Neural cell (in vitro differentiated cells): ENCODE measurements at regions not wholly inside any gene's neighbourhood (a gene's known extent, or its start where the extent isn't known, plus 50 kb on each side); places are given as distances from the start of the nearest gene placed in this dataset.

Experiments
- H2AFZ ChIP-seq: fragments of 200-600, 300-800 bp; sonication (generic), shearing (Covaris generic); 2 replicates; pipeline ENCODE4 v1.6.0; 2014; ENCODE audit warnings: low read depth, mild to moderate bottlenecking, antibody characterized with exemption, low read length, moderate library complexity
- H3F3A ChIP-seq: fragments of 200-600 bp; shearing (Covaris generic); 2 replicates; pipeline ENCODE4 v1.6.1; 2016; ENCODE audit warnings: mild to moderate bottlenecking, moderate library complexity, mixed read lengths, antibody characterized with exemption, low read length; ENCODE audit not compliant: insufficient read depth, poor library complexity, severe bottlenecking
- H3K27ac ChIP-seq: fragments of 200-600, 300-800 bp; sonication (generic), shearing (Covaris generic); 2 replicates; pipeline ENCODE4 v1.5.1; 2014; ENCODE audit warnings: mild to moderate bottlenecking, low read length, moderate library complexity
- H3K27me3 ChIP-seq: fragments of 300-800, 200-600 bp; sonication (generic), shearing (Covaris generic); 2 replicates; pipeline ENCODE4 v1.6.0; 2014; ENCODE audit warnings: mild to moderate bottlenecking, low read depth, low read length, moderate library complexity; ENCODE audit not compliant: insufficient read depth
- H3K36me3 ChIP-seq: fragments of 300-800, 200-600 bp; sonication (generic), shearing (Covaris generic); 2 replicates; pipeline ENCODE4 v1.5.1; 2014; ENCODE audit warnings: mild to moderate bottlenecking, antibody characterized with exemption, low read length, moderate library complexity; ENCODE audit not compliant: insufficient read depth
- H3K4me2 ChIP-seq: fragments of 300-800, 200-600 bp; sonication (generic), shearing (Covaris generic); 2 replicates; pipeline ENCODE4 v1.6.0; 2014; ENCODE audit warnings: mild to moderate bottlenecking, low read length
- H3K4me3 ChIP-seq: fragments of 300-800, 200-600 bp; sonication (generic), shearing (Covaris generic); 2 replicates; pipeline ENCODE4 v1.5.1; 2014; ENCODE audit warnings: mild to moderate bottlenecking, low read length, moderate library complexity
- H3K79me2 ChIP-seq: fragments of 200-600 bp; shearing (Covaris generic); replicated peaks from 2 replicates; pipeline ENCODE4 v1.6.0; 2014; ENCODE audit warnings: mild to moderate bottlenecking, low read length, moderate library complexity; ENCODE audit not compliant: insufficient read depth
- H3K9ac ChIP-seq: fragments of 300-800, 200-600 bp; sonication (generic), shearing (Covaris generic); 2 replicates; pipeline ENCODE4 v1.6.1; 2016; ENCODE audit warnings: mild to moderate bottlenecking, low read length, mixed read lengths
- H3K9me2 ChIP-seq: fragments of 200-600 bp; shearing (Covaris generic); 2 replicates; pipeline ENCODE4 v1.6.1; 2016; ENCODE audit warnings: mild to moderate bottlenecking, low read length, mixed read lengths; ENCODE audit not compliant: insufficient read depth
- H3K9me3 ChIP-seq: fragments of 200-600, 300-800 bp; sonication (generic), shearing (Covaris generic); 2 replicates; pipeline ENCODE4 v1.6.1; 2016; ENCODE audit warnings: mild to moderate bottlenecking, mixed run types, low read length, moderate library complexity, mixed read lengths
- H4K20me1 ChIP-seq: fragments of 200-600 bp; shearing (Covaris generic); 2 replicates; pipeline ENCODE4 v1.6.1; 2016; ENCODE audit warnings: mild to moderate bottlenecking, mixed run types; ENCODE audit not compliant: insufficient read depth
- CTCF ChIP-seq: fragments of 450-650 bp; IDR thresholded peaks from 2 replicates; pipeline ENCODE4 v1.5.1; 2014; ENCODE audit warnings: antibody characterized with exemption, mild to moderate bottlenecking, moderate library complexity; ENCODE audit not compliant: poor library complexity, severe bottlenecking
- EP300 ChIP-seq: fragments of 450-650 bp; conservative IDR thresholded peaks from 2 replicates; pipeline ENCODE4 v1.6.1; 2014; ENCODE audit warnings: antibody characterized with exemption, mild to moderate bottlenecking, moderate library complexity; ENCODE audit not compliant: poor library complexity, severe bottlenecking
- EZH2 ChIP-seq: fragments of 200-600, 300-800 bp; shearing (Covaris generic), sonication (generic); IDR thresholded peaks from 2 replicates; pipeline ENCODE4 v1.6.1; 2014; ENCODE audit warnings: antibody characterized with exemption, low read length, borderline replicate concordance, mild to moderate bottlenecking; ENCODE audit not compliant: insufficient read depth, poor library complexity, severe bottlenecking
- MXI1 ChIP-seq: fragments of 450-650 bp; conservative IDR thresholded peaks from 2 replicates; pipeline ENCODE4 v1.6.1; 2014; ENCODE audit warnings: antibody characterized with exemption, mild to moderate bottlenecking; ENCODE audit not compliant: poor library complexity, severe bottlenecking
- POLR2AphosphoS5 ChIP-seq: IDR thresholded peaks from 2 replicates; pipeline ENCODE4 v1.6.1; 2012
- RAD21 ChIP-seq: fragments of 450-650 bp; conservative IDR thresholded peaks from 2 replicates; pipeline ENCODE4 v1.6.1; 2014; ENCODE audit warnings: antibody characterized with exemption, mild to moderate bottlenecking, moderate library complexity
- REST ChIP-seq: IDR thresholded peaks from 2 replicates; pipeline ENCODE4 v1.6.1; 2012; ENCODE audit warnings: borderline replicate concordance
- SMC3 ChIP-seq: fragments of 450-650 bp; conservative IDR thresholded peaks from 2 replicates; pipeline ENCODE4 v1.6.1; 2014; ENCODE audit warnings: antibody characterized with exemption, mild to moderate bottlenecking, moderate library complexity; ENCODE audit not compliant: poor library complexity
- TAF1 ChIP-seq: IDR thresholded peaks from 2 replicates; pipeline ENCODE4 v1.6.1; 2012; ENCODE audit warnings: low read depth

GRCh38 chr9:81758123-81758797 lies 68.9 kb upstream of the TLE1 start:
- no peak overlapping the region for H3K4me3 ChIP-seq
- H3K9me3 ChIP-seq: no peaks in the 10 kb centered on the region
- H4K20me1 ChIP-seq: no peaks in the 10 kb centered on the region
- H3K36me3 ChIP-seq: no peaks in the 10 kb centered on the region
- H3K79me2 ChIP-seq: no peaks in the 10 kb centered on the region
- no peak overlapping the region for H3K27ac ChIP-seq
- TF ChIP-seq EZH2 (no peak), TAF1 (no peak), SMC3 (no peak), RAD21 (no peak), EP300 (no peak), REST (no peak), POLR2AphosphoS5 (no peak), MXI1 (no peak), CTCF (no peak)
- H3K27me3 ChIP-seq: no peaks in the 10 kb centered on the region
- H3K9ac ChIP-seq: no peak overlapping the region
- H2AFZ ChIP-seq: no peak overlapping the region
- no peaks in the 10 kb centered on the region for H3K9me2 ChIP-seq
- H3F3A ChIP-seq: no peaks in the 10 kb centered on the region
- H3K4me2 ChIP-seq: no peak overlapping the region

GRCh38 chr9:81759680-81760215 lies 70.4 kb upstream of the TLE1 start:
- no peaks in the 10 kb centered on the region for H4K20me1 ChIP-seq
- H3K27ac ChIP-seq: no peak overlapping the region
- H3K4me2 ChIP-seq: no peak overlapping the region
- TF ChIP-seq SMC3: no peak
- no peak for TF ChIP-seq EP300
- TF ChIP-seq POLR2AphosphoS5: no peak
- no peak for TF ChIP-seq RAD21
- TF ChIP-seq CTCF: no peak
- TF ChIP-seq MXI1: no peak
- no peak for TF ChIP-seq TAF1
- TF ChIP-seq EZH2: no peak
- TF ChIP-seq REST: no peak
- H3K9me2 ChIP-seq: no peaks in the 10 kb centered on the region
- H3K4me3 ChIP-seq: no peak overlapping the region
- no peak overlapping the region for H2AFZ ChIP-seq
- no peaks in the 10 kb centered on the region for H3K27me3 ChIP-seq
- no peaks in the 10 kb centered on the region for H3K9me3 ChIP-seq
- H3K36me3 ChIP-seq: no peaks in the 10 kb centered on the region
- no peaks in the 10 kb centered on the region for H3K79me2 ChIP-seq
- no peak overlapping the region for H3K9ac ChIP-seq
- no peaks in the 10 kb centered on the region for H3F3A ChIP-seq
